GM10266 (cell line): ENCODE measurements at regions not wholly inside any gene's neighbourhood (a gene's known extent, or its start where the extent isn't known, plus 50 kb on each side); places are given as distances from the start of the nearest gene placed in this dataset.

Experiments
- DNase-seq: peaks from one replicate; pipeline ENCODE4 v3.0.0; 2012; ENCODE audit errors: extremely low spot score
- TF ChIP-seq, protein P1 (sequence below): IDR thresholded peaks from 2 replicates; pipeline ENCODE4 v1.5.1; 2012; ENCODE audit warnings: mild to moderate bottlenecking, low read depth; ENCODE audit not compliant: control insufficient read depth, insufficient read depth; ENCODE audit errors: missing control alignments

DNA sequence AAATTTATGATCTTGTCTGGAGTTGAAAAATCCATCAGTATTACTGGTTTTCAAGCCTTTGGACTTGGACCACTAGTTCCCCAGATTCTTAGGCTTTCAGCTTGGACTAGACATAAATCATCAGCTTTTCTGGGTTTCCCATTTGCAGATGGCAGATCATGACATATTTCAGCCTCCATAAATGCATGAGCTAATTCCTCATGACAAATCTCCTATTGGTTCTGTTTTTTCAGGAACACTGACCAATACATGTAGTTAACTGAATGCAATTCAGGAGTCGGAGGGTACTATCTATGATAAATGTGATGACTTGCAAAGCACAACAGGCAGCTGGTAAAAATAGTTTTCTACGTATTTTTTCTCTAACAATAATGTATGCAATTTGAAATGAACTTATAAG lies 635.6 kb downstream of the TRAM1L1 start:
- TF ChIP-seq, protein P1, sequence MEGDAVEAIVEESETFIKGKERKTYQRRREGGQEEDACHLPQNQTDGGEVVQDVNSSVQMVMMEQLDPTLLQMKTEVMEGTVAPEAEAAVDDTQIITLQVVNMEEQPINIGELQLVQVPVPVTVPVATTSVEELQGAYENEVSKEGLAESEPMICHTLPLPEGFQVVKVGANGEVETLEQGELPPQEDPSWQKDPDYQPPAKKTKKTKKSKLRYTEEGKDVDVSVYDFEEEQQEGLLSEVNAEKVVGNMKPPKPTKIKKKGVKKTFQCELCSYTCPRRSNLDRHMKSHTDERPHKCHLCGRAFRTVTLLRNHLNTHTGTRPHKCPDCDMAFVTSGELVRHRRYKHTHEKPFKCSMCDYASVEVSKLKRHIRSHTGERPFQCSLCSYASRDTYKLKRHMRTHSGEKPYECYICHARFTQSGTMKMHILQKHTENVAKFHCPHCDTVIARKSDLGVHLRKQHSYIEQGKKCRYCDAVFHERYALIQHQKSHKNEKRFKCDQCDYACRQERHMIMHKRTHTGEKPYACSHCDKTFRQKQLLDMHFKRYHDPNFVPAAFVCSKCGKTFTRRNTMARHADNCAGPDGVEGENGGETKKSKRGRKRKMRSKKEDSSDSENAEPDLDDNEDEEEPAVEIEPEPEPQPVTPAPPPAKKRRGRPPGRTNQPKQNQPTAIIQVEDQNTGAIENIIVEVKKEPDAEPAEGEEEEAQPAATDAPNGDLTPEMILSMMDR = no peak
- no peak for DNase-seq

DNA sequence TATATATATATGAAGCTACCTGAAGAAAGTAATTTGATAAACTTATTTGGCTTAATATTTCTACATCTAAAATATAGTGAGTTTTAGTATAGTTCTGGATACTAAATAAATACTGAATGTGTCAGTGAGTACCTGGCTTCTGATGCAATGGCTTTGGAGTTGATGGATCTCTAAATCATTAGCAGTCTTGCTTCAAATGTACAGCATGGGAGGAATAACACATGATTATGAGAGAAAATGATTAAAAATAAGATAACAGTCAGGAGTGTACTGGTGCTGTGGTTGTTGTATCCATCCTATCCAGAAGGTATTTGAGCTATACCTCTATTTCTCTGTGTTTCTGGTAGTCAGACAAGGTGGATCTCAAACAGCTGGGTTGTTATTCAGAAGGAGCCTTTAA lies 641.3 kb downstream of the TRAM1L1 start:
- TF ChIP-seq, protein P1 = no peak
- no peak for DNase-seq

DNA sequence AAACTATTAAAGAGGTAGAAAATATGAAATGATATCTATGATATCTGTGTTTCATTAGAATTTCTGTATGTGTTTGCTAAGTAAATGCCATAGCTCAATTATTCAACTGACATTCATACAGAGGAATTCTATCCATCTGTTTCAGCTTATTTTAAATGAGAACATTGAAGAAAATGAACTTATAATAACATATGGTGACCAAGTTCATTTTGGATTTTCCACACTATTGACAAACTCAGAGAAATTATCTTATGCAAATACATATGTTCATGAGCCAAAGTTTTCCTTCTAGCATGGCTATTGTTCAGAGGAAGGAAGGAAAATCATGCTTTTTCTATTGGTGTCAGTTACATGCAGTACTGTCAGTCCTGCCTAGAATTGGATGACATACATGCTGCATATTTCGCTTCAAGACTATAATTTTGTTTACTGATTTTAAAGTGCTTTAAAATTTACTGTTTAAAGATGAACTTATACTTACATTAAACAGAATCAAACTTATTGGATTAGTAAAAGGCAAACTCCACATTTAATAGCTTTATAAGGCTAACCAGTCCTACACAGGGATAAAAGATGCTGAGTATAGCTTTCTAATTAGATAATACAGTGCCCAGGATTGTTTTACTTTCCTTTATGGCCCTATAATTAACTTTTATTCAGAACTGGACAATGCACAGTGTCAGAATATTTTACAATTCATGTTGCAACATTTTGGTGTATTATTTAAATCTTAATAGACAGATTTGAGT lies 646.2 kb downstream of the TRAM1L1 start:
- DNase-seq = no peak
- TF ChIP-seq, protein P1 = no peak

DNA sequence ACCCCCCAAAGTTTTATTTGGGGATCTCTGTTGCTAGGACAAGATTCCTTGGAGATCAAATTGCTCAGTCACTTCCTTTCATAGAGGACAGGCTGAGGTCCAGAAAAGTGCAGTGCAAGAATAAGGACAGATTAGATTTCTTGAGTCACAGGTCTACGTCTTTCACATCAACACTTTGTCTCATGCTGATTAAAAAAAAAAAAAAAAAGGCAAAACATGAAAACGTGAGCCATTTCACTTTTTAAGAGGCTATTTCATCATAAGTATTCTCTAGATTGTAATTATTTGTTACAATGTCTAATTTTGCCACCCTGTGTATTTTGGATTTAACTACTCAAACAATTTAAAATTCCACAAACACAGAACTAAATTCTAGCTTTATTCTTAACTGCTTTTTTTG lies 647.0 kb downstream of the TRAM1L1 start:
- no peak for DNase-seq

DNA sequence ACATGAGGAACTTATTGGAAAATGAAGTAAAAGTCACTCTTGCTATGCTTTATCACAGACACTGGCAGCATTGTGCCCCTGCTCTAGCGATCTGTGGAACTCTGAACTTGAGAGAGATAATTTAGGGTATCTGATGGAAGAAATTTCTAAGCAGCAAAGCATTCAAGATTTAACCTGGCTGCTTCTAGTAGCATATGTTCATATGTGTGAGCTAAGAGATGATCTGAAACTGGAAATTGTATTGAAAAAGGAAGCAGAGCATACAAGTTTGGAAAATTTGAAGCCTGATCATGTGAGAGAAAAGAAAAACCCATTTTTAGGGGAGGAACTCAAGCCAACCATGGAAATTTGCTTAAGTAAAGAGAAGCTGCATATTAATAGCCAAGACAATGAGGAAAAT lies 657.7 kb downstream of the TRAM1L1 start:
- TF ChIP-seq, protein P1 = no peak
- no peak for DNase-seq

More for the DNA sequence above, 647.0 kb downstream of the TRAM1L1 start:
- TF ChIP-seq, protein P1 = no peak

DNA sequence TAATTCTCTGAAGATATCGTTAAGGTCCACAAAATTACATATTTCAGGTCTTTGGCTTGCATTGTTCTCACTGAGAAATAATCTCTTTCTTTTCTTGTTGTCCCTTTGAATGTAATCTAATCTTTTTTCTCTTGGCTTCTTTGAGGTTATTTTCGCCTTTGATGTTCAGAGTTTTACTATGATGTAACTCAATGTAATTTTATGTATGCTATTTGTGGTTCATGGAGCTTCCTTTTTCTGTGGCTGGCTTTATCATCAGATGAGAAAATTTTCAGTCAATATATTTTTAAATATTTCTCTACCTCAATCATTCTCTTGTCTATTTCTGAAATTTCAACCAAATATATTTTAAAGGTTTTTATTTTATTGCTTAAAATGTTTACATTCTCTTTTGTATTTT lies 672.2 kb downstream of the TRAM1L1 start:
- no peak for DNase-seq

DNA sequence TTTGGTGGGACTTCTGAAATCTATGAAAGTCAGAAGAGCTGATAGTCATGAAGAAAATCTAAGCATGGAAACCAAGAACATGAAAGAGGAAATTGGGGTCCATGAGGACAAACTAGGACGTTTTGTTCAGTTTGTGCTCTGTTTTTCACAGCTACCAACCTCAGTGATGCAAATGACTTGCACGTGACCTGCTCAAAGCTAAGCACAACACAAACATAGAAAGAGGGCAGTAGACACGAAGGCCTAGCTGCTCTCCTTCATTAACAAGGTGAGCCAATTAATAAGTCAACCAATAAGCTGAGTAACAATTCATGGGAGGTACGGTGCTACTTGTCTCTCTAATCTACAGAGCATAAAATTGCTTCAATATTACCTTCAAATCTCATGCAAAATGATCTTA lies 684.1 kb downstream of the TRAM1L1 start:
- TF ChIP-seq, protein P1 = no peak

More for the DNA sequence above, 672.2 kb downstream of the TRAM1L1 start:
- TF ChIP-seq, protein P1 = no peak

More for the DNA sequence above, 684.1 kb downstream of the TRAM1L1 start:
- DNase-seq = no peak
